ENCODE measurements at regions not wholly inside any gene's neighbourhood (a gene's known extent, or its start where the extent isn't known, plus 50 kb on each side); places are given as distances from the start of the nearest gene placed in this dataset.

DNA sequence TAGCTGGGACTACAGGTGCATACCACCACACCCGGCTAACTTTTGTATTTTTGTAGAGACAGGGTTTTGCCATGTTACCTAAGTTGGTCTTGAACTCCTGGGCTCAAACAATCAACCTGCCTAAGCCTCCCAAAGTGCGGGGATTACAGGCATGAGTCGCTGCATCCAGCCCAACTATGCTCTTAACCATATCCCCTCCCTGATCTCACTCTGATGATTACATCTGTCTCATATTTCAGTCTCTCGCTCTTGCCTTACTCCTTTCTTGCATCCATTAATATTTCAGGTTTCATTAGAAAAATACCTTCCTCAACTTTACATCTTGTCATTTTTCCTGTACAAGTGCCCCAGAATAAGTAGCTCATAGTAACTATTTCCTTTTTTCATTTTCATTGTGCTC is 61.0 kb upstream of the BASP1 start:
- no peaks in the 10 kb centered on the region for H3K27me3 ChIP-seq (ENCODE audit: insufficient read depth, poor library complexity, severe bottlenecking)
- DNase-seq (ENCODE audit: low read depth in 1 of 2, low spot score in 1 of 2) = no peak
- H3K4me3 ChIP-seq (replicated peaks; ENCODE audit: insufficient read depth, low read length) = no peak overlapping the region
- no peak overlapping the region for H3K27ac ChIP-seq (replicated peaks)
- TF ChIP-seq SPI1 (IDR thresholded peaks at IDR 0.05; ENCODE audit: borderline replicate concordance, low read depth) (no peak), REST (IDR thresholded peaks at IDR 0.05; ENCODE audit: insufficient replicate concordance, low read depth) (no peak), CTCF (IDR thresholded peaks at IDR 0.05; ENCODE audit: insufficient read depth, low read length) (no peak), GABPA (IDR thresholded peaks at IDR 0.05; ENCODE audit: low read depth) (no peak), POLR2AphosphoS5 (IDR thresholded peaks at IDR 0.05; ENCODE audit: low read depth) (no peak)

DNA sequence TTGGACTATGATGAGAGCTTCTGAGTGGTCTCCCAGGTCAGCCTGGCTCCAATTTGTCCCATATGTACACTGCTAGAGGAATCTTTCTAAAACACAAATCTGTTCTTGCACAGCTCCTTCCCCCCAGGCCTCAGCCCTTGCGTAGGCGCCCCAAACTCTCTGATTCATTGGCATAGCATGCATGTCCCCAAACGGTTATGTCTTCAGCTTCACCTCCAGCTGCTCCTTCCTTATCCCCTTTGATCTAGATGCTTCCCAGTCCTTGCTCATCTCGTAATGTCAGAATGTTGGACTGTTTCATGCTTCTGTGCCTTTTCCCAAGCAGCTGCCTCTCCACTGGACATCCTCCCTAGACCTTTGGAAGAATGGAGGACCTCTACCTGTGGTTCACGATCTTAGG is 60.1 kb upstream of the BASP1 start:
- DNase-seq (ENCODE audit: low read depth in 1 of 2, low spot score in 1 of 2) = no peak
- no peak overlapping the region for H3K4me3 ChIP-seq (replicated peaks; ENCODE audit: insufficient read depth, low read length)
- TF ChIP-seq CTCF (IDR thresholded peaks at IDR 0.05; ENCODE audit: insufficient read depth, low read length) = no peak
- TF ChIP-seq GABPA (IDR thresholded peaks at IDR 0.05; ENCODE audit: low read depth) = no peak
- TF ChIP-seq POLR2AphosphoS5 (IDR thresholded peaks at IDR 0.05; ENCODE audit: low read depth) = no peak
- no peak for TF ChIP-seq SPI1 (IDR thresholded peaks at IDR 0.05; ENCODE audit: borderline replicate concordance, low read depth)
- TF ChIP-seq REST (IDR thresholded peaks at IDR 0.05; ENCODE audit: insufficient replicate concordance, low read depth) = no peak
- no peaks in the 10 kb centered on the region for H3K27me3 ChIP-seq (ENCODE audit: insufficient read depth, poor library complexity, severe bottlenecking)
- no peak overlapping the region for H3K27ac ChIP-seq (replicated peaks)

DNA sequence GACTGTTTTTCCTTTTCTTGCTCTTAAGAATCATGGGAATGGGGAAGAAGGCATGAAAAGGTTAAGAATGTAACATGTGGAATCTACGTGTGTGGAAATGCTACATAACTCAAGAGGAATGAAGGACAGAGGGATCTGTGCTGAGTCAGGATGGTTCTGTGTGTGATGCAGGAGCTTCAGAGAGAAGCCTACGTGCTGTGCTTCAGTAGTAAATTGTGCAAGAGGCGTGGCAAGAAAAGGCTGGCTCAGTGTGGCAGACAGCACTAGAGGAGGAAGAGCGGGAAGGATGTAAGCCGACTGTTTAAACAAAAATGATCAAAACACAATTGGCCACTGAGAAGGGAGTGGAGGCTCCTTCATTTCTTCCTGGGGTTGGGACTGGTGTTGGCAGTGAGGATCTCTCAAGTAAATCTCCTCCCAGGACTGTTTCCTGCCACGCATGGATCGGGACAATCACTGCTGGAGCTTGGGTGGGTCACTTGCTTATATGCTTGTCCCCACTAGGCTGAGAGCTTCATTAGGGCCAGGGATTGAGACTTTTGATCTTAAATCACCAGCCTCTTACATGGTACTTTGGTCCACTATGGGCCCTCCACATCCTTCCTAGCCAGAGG is 59.4 kb upstream of the BASP1 start:
- no peak for TF ChIP-seq POLR2AphosphoS5 (IDR thresholded peaks at IDR 0.05; ENCODE audit: low read depth)
- no peak for TF ChIP-seq GABPA (IDR thresholded peaks at IDR 0.05; ENCODE audit: low read depth)
- TF ChIP-seq REST (IDR thresholded peaks at IDR 0.05; ENCODE audit: insufficient replicate concordance, low read depth) = no peak
- H3K27ac ChIP-seq (replicated peaks) = no peak overlapping the region
- no peak overlapping the region for H3K4me3 ChIP-seq (replicated peaks; ENCODE audit: insufficient read depth, low read length)
- H3K27me3 ChIP-seq (ENCODE audit: insufficient read depth, poor library complexity, severe bottlenecking) = no peaks in the 10 kb centered on the region
- DNase-seq (ENCODE audit: low read depth in 1 of 2, low spot score in 1 of 2) = peak; percentile 18 to 49

Measured in HL-60 (cell line).